Skeletal muscle satellite cell (primary cell): ENCODE measurements at regions not wholly inside any gene's neighbourhood (a gene's known extent, or its start where the extent isn't known, plus 50 kb on each side); places are given as distances from the start of the nearest gene placed in this dataset.
"Not testable (repeated sequence)": the region's sequence is repeated elsewhere in the genome, so short reads cannot be mapped to it uniquely, and the experiment has no call there.

Source experiments
- H3K27me3 ChIP-seq: 2 replicates; pipeline ENCODE4 v1.7.0; 2013; ENCODE audit warnings: low read length; ENCODE audit not compliant: control insufficient read depth, insufficient read depth
- H3K36me3 ChIP-seq: 2 replicates; pipeline ENCODE4 v1.7.0; 2013; ENCODE audit warnings: mild to moderate bottlenecking, control low read depth, low read length; ENCODE audit not compliant: insufficient read depth
- H3K4me1 ChIP-seq: 2 replicates; pipeline ENCODE4 v1.7.0; 2013; ENCODE audit warnings: low read length; ENCODE audit not compliant: control insufficient read depth, insufficient read depth
- H3K4me2 ChIP-seq: 2 replicates; pipeline ENCODE4 v1.7.0; 2013; ENCODE audit warnings: mild to moderate bottlenecking, low read length
- H3K4me3 ChIP-seq: 2 replicates; pipeline ENCODE4 v1.7.0; 2013; ENCODE audit warnings: low read length
- H3K9ac ChIP-seq: 2 replicates; pipeline ENCODE4 v1.7.0; 2013; ENCODE audit warnings: mild to moderate bottlenecking, low read depth, low read length, moderate library complexity
- H3K9me3 ChIP-seq: replicated peaks from 2 replicates; pipeline ENCODE4 v1.7.0; 2013; ENCODE audit warnings: mild to moderate bottlenecking, control low read depth, low read length

GRCh38 chr14:106044515-106044914 is 518.1 kb downstream of the TMEM121 start:
- Histone ChIP-seq H3K9ac (no peak overlapping the region), H3K27me3 (no peaks in the 10 kb centered on the region), H3K4me1 (no peaks in the 10 kb centered on the region), H3K36me3 (no peaks in the 10 kb centered on the region), H3K9me3 (no peaks in the 10 kb centered on the region), H3K4me2 (no peak overlapping the region), H3K4me3 (no peak overlapping the region)

- Histone ChIP-seq H3K4me1 (no peaks in the 10 kb centered on the region), H3K36me3 (no peaks in the 10 kb centered on the region), H3K27me3 (no peaks in the 10 kb centered on the region), H3K4me3 (no peak overlapping the region), H3K9ac (no peak overlapping the region), H3K4me2 (no peak overlapping the region), H3K9me3 (no peaks in the 10 kb centered on the region)
Observed at GRCh38 chr14:106044949-106045596, 518.7 kb downstream of the TMEM121 start.

DNA sequence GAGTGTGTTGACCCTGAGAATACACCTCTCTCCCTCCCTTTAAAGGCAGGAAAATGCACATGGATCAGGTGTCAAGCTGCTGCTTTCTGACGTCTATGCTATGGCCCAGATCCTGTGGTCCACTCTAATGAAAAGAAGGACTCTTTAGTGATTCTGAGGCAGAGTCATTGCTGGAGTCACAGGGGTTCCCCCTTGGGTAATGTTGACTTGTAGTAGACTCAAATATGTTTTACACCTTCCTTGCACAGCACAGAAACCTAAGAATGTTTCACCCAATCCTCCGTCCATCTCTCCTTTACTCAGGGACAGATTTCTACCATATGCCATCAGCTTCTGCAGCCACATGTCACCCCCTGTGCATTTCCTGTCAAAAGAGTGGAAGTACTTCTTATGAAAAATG is 525.4 kb downstream of the TMEM121 start:
- Histone ChIP-seq H3K4me3 (no peak overlapping the region), H3K4me2 (no peak overlapping the region), H3K27me3 (no peaks in the 10 kb centered on the region), H3K9me3 (no peaks in the 10 kb centered on the region), H3K4me1 (no peaks in the 10 kb centered on the region), H3K36me3 (no peaks in the 10 kb centered on the region), H3K9ac (no peak overlapping the region)

DNA sequence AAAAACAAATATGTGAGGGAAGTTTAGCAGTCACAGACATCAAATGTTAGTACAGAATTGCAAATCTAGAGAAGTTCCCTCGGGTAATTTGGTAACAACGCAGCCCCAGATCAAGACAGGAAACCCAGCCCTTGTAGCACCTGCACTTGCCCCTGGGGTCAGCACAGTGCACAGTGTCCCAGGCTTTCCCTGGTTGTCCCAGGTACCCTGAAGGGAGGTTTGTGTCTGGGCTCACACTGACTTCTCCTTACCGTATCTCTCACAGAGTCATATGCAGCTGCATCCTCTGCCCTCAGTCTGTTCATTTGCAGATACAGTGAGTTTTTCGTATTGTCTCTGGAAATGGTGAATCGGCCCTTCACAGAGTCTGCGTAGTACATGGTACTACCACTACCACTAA is 528.9 kb downstream of the TMEM121 start:
- no peaks in the 10 kb centered on the region for H3K27me3 ChIP-seq
- H3K36me3 ChIP-seq = no peaks in the 10 kb centered on the region
- no peaks in the 10 kb centered on the region for H3K9me3 ChIP-seq
- no peak overlapping the region for H3K4me3 ChIP-seq
- no peak overlapping the region for H3K4me2 ChIP-seq
- no peak overlapping the region for H3K9ac ChIP-seq
- no peaks in the 10 kb centered on the region for H3K4me1 ChIP-seq

GRCh38 chr14:106058342-106058741 is 532.0 kb downstream of the TMEM121 start:
- no peaks in the 10 kb centered on the region for H3K9me3 ChIP-seq
- no peaks in the 10 kb centered on the region for H3K36me3 ChIP-seq
- no peaks in the 10 kb centered on the region for H3K4me1 ChIP-seq
- no peak overlapping the region for H3K4me3 ChIP-seq
- no peak overlapping the region for H3K9ac ChIP-seq
- no peak overlapping the region for H3K4me2 ChIP-seq
- H3K27me3 ChIP-seq = no peaks in the 10 kb centered on the region

- no peak overlapping the region for H3K4me3 ChIP-seq
- H3K27me3 ChIP-seq = no peaks in the 10 kb centered on the region
- H3K4me1 ChIP-seq = no peaks in the 10 kb centered on the region
- H3K36me3 ChIP-seq = no peaks in the 10 kb centered on the region
- H3K4me2 ChIP-seq = no peak overlapping the region
- H3K9me3 ChIP-seq = no peaks in the 10 kb centered on the region
- no peak overlapping the region for H3K9ac ChIP-seq
Observed at GRCh38 chr14:106060276-106060975, 534.0 kb downstream of the TMEM121 start.

GRCh38 chr14:106061877-106062500 is 535.6 kb downstream of the TMEM121 start:
- not testable (repeated sequence) for H3K36me3 ChIP-seq, H3K9ac ChIP-seq, H3K9me3 ChIP-seq, H3K4me3 ChIP-seq, H3K4me2 ChIP-seq, H3K27me3 ChIP-seq, H3K4me1 ChIP-seq

DNA sequence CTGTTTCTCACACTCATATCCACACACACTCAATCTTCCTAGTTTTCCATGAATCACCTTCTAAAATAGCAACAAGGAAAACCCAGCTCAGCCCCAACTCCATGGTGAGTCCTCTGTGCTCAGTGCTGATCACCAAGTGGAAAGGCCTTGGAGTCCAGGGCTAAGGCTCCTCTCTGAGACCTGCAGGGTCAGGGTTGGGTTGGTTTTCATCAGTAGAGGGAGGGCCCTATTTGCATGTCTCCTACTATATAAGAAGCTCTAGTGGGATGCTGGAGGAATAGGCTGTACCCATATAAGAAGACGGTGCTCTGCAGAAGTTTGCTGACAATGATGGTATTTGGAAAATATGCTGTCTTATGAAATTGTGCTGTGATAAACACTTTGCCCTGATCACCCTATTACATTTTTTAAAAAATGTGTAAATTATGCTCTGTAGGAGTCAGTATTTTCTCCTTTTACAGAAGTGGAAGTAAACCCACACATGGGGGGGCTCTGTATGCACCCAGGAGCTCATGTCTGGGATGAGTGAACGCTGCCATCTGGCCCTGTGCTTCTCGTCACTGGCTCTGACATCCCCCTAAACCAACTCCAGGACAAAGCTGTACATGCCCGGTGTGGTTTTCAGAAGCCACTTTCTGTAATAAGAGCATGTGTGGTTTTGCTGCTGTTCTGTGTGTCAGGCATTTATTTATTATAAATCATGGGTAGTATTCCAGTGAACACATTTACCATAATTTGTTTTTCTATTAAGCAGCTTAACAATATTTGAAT is 536.3 kb downstream of the TMEM121 start:
- H3K4me1 ChIP-seq = no peaks in the 10 kb centered on the region
- H3K9me3 ChIP-seq = no peaks in the 10 kb centered on the region
- H3K36me3 ChIP-seq = no peaks in the 10 kb centered on the region
- no peaks in the 10 kb centered on the region for H3K27me3 ChIP-seq
- H3K4me3 ChIP-seq = no peak overlapping the region
- no peak overlapping the region for H3K4me2 ChIP-seq
- no peak overlapping the region for H3K9ac ChIP-seq

DNA sequence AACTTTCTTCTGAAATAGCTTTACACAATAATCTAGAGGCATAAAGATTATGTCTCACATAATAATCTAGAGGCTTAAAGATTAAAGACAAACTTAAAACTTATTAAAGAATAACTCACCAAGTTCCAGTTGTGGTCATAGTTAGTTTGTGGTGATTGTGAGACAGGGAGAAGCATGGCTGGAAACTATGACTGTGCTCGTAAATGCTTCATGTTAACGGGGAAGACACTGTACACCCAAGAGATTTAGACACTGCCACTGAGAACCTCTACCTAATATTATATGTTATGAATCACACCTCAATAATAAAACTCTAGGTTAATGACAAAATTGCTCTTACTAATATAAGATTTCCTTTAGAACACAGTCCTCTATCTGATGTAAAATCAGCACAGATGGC is 541.6 kb downstream of the TMEM121 start:
- H3K9ac ChIP-seq = no peak overlapping the region
- no peak overlapping the region for H3K4me3 ChIP-seq

GRCh38 chr14:106069804-106070625 is 543.6 kb downstream of the TMEM121 start:
- H3K9me3 ChIP-seq = no peaks in the 10 kb centered on the region
- H3K27me3 ChIP-seq = no peaks in the 10 kb centered on the region
- no peaks in the 10 kb centered on the region for H3K36me3 ChIP-seq
- no peak overlapping the region for H3K4me3 ChIP-seq
- H3K4me2 ChIP-seq = no peak overlapping the region
- no peak overlapping the region for H3K9ac ChIP-seq
- H3K4me1 ChIP-seq = no peaks in the 10 kb centered on the region

More for the DNA sequence above, 541.6 kb downstream of the TMEM121 start:
- H3K4me2 ChIP-seq = no peak overlapping the region
- no peaks in the 10 kb centered on the region for H3K9me3 ChIP-seq
- no peaks in the 10 kb centered on the region for H3K4me1 ChIP-seq
- no peaks in the 10 kb centered on the region for H3K27me3 ChIP-seq
- H3K36me3 ChIP-seq = no peaks in the 10 kb centered on the region

- H3K9me3 ChIP-seq = no peaks in the 10 kb centered on the region
- H3K4me2 ChIP-seq = no peak overlapping the region
Observed at GRCh38 chr14:106080922-106081321, 554.5 kb downstream of the TMEM121 start.

More at GRCh38 chr14:106080922-106081321, 554.5 kb downstream of the TMEM121 start:
- no peaks in the 10 kb centered on the region for H3K36me3 ChIP-seq
- H3K27me3 ChIP-seq = no peaks in the 10 kb centered on the region
- no peak overlapping the region for H3K9ac ChIP-seq
- H3K4me3 ChIP-seq = no peak overlapping the region
- no peaks in the 10 kb centered on the region for H3K4me1 ChIP-seq
